IPS-NIHi11 (cell line): ENCODE measurements at regions not wholly inside any gene's neighbourhood (a gene's known extent, or its start where the extent isn't known, plus 50 kb on each side); places are given as distances from the start of the nearest gene placed in this dataset.
"Not testable (repeated sequence)": the region's sequence is repeated elsewhere in the genome, so short reads cannot be mapped to it uniquely, and the experiment has no call there.

Experiments
- DNase-seq: peaks from one replicate; pipeline ENCODE4 v3.0.0; 2012; ENCODE audit warnings: mixed read lengths, low spot score

- DNase-seq, result no peak
Observed at GRCh38 chr12:90593596-90594295, 361.2 kb downstream of the CCER1 start.

GRCh38 chr12:90589956-90590355 lies 365.0 kb downstream of the CCER1 start:
- no peak for DNase-seq

- DNase-seq, result no peak
Observed at GRCh38 chr12:90585640-90586304, 369.2 kb downstream of the CCER1 start.

- DNase-seq, result no peak
Observed at GRCh38 chr12:90576707-90577106, 378.3 kb downstream of the CCER1 start.

- no peak for DNase-seq
Observed at GRCh38 chr12:90575995-90576394, 379.0 kb downstream of the CCER1 start.

GRCh38 chr12:90574676-90575075 lies 380.3 kb downstream of the CCER1 start:
- no peak for DNase-seq

- no peak for DNase-seq
Observed at GRCh38 chr12:90572778-90573177, 382.2 kb downstream of the CCER1 start.

GRCh38 chr12:90569685-90570084 lies 385.3 kb downstream of the CCER1 start:
- DNase-seq, result no peak

GRCh38 chr12:90562671-90563070 lies 392.3 kb downstream of the CCER1 start:
- DNase-seq, result no peak

- no peak for DNase-seq
Observed at GRCh38 chr12:90548595-90548994, 406.4 kb downstream of the CCER1 start.

GRCh38 chr12:90546511-90546910 lies 408.5 kb downstream of the CCER1 start:
- DNase-seq, result no peak

GRCh38 chr12:90543841-90544240 lies 411.1 kb downstream of the CCER1 start:
- no peak for DNase-seq

GRCh38 chr12:90543374-90543773 lies 411.6 kb downstream of the CCER1 start:
- no peak for DNase-seq

GRCh38 chr12:90542852-90543251 lies 412.1 kb downstream of the CCER1 start:
- not testable (repeated sequence) for DNase-seq

- DNase-seq, result not testable (repeated sequence)
Observed at GRCh38 chr12:90533828-90534227, 421.1 kb downstream of the CCER1 start.

GRCh38 chr12:90520002-90520734 lies 434.8 kb downstream of the CCER1 start:
- DNase-seq, result no peak

- DNase-seq, result no peak
Observed at GRCh38 chr12:90519285-90519684, 435.7 kb downstream of the CCER1 start.

- DNase-seq, result no peak
Observed at GRCh38 chr12:90515199-90516175, 439.5 kb downstream of the CCER1 start.

GRCh38 chr12:90514325-90514724 lies 440.7 kb downstream of the CCER1 start:
- DNase-seq, result no peak

GRCh38 chr12:90512518-90512917 lies 442.5 kb downstream of the CCER1 start:
- peak; percentile 5 for DNase-seq

GRCh38 chr12:90510948-90511347 lies 444.0 kb downstream of the CCER1 start:
- no peak for DNase-seq

- no peak for DNase-seq
Observed at GRCh38 chr12:90504806-90505205, 450.2 kb downstream of the CCER1 start.
